Breast epithelium (tissue), 3 donors: ENCODE measurements at regions not wholly inside any gene's neighbourhood (a gene's known extent, or its start where the extent isn't known, plus 50 kb on each side); places are given as distances from the start of the nearest gene placed in this dataset.

Source experiments
- POLR2AphosphoS5 ChIP-seq, 3 donors: sonication (generic); formaldehyde crosslinking; IDR thresholded peaks; one replicate each; pipeline ENCODE4 v1.6.1; 2017; ENCODE audit warnings: antibody characterized with exemption in 3 of 3
- TF ChIP-seq, protein P1 (sequence below), 3 donors: fragments of 450-650 bp; IDR thresholded peaks; one replicate each; pipeline ENCODE4 v1.5.1; 2016 to 2017; ENCODE audit warnings: antibody characterized with exemption in 3 of 3, mild to moderate bottlenecking in 3 of 3, moderate library complexity in 3 of 3

DNA sequence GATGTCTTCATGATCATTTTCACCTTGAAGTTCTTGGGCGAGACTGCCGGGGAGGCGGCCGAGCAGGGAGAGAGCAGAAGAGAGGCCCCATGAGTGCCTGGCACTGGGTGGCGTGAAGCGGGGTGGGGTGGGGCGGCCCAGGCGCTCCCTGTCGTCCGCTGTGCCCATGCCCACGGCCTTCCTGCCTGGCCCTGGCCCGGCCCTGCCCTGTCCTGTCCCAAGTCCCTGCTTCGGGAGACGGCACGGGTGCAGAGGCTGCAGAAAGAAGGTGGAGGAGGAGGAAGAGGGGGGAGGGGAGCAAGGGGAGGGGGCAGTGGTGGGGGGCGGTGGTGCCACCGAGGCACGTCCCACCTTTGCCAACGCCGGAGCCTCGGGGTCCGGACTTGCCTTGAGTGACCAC is 118.4 kb downstream of the PTPRS start:
- TF ChIP-seq, protein P1, sequence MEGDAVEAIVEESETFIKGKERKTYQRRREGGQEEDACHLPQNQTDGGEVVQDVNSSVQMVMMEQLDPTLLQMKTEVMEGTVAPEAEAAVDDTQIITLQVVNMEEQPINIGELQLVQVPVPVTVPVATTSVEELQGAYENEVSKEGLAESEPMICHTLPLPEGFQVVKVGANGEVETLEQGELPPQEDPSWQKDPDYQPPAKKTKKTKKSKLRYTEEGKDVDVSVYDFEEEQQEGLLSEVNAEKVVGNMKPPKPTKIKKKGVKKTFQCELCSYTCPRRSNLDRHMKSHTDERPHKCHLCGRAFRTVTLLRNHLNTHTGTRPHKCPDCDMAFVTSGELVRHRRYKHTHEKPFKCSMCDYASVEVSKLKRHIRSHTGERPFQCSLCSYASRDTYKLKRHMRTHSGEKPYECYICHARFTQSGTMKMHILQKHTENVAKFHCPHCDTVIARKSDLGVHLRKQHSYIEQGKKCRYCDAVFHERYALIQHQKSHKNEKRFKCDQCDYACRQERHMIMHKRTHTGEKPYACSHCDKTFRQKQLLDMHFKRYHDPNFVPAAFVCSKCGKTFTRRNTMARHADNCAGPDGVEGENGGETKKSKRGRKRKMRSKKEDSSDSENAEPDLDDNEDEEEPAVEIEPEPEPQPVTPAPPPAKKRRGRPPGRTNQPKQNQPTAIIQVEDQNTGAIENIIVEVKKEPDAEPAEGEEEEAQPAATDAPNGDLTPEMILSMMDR (IDR thresholded peaks at IDR 0.05): no peak
- TF ChIP-seq POLR2AphosphoS5 (IDR thresholded peaks at IDR 0.05): no peak
